K562 (cell line): ENCODE measurements at regions not wholly inside any gene's neighbourhood (a gene's known extent, or its start where the extent isn't known, plus 50 kb on each side); places are given as distances from the start of the nearest gene placed in this dataset.

ENCODE experiments used
- AFF1 ChIP-seq, 2 experiments: fragments of 450-650 bp; IDR thresholded peaks; 2 replicates each; pipeline ENCODE4 v1.6.1; 2018; ENCODE audit warnings: mild to moderate bottlenecking in 2 of 2, low read depth in 1 of 2; ENCODE audit not compliant: partially characterized antibody in 2 of 2
- DEAF1 ChIP-seq: fragments of 450-650 bp; formaldehyde crosslinking; IDR thresholded peaks from 2 replicates; pipeline ENCODE4 v1.4.0; 2020; ENCODE audit warnings: mild to moderate bottlenecking, moderate library complexity
- PRPF4 ChIP-seq: fragments of 200-400 bp; formaldehyde crosslinking; IDR thresholded peaks from one replicate; pipeline ENCODE4 v1.6.1; 2017; ENCODE audit warnings: low read length, low read depth, mild to moderate bottlenecking; ENCODE audit not compliant: insufficient read depth, poor library complexity, severe bottlenecking
- TFE3 ChIP-seq: fragments of 450-650 bp; formaldehyde crosslinking; IDR thresholded peaks from 2 replicates; pipeline ENCODE4 v1.4.0; 2020; ENCODE audit warnings: mild to moderate bottlenecking, mixed read lengths

GRCh38 chr5:125896368-125896767 lies 526.8 kb upstream of the GRAMD2B start (continued):
- TF ChIP-seq PRPF4 = no peak
- no peak for TF ChIP-seq TFE3 (CRISPR knock-in tag)
- TF ChIP-seq AFF1 (IDR thresholded peaks at IDR 0.05; ENCODE audit: low read depth in 1 of 2, partially characterized antibody in 2 of 2) = no peak
- no peak for TF ChIP-seq DEAF1 (CRISPR knock-in tag)
